Liver (tissue), 8 donors: ENCODE measurements at regions not wholly inside any gene's neighbourhood (a gene's known extent, or its start where the extent isn't known, plus 50 kb on each side); places are given as distances from the start of the nearest gene placed in this dataset.

Experiments used
- DNase-seq: peaks from one replicate; pipeline ENCODE4 v3.0.0-alpha.2; 2017; ENCODE audit warnings: low spot score
- H3K27ac ChIP-seq, 2 donors: one replicate each; pipeline ENCODE4 v1.7.0; 2013; ENCODE audit warnings: inconsistent platforms in 2 of 2, low read length in 2 of 2, control low read depth in 1 of 2, low read depth in 1 of 2, mild to moderate bottlenecking in 1 of 2
- H3K27me3 ChIP-seq, 4 donors: one replicate each; pipeline versions ENCODE4 v1.6.1 to v1.7.0; 2013; ENCODE audit warnings: low read length in 3 of 4, inconsistent platforms in 1 of 4, mild to moderate bottlenecking in 1 of 4, moderate library complexity in 1 of 4; ENCODE audit not compliant: control insufficient read depth in 4 of 4, insufficient read depth in 4 of 4
- H3K36me3 ChIP-seq, 4 donors: one replicate each; pipeline versions ENCODE4 v1.6.1 to v1.7.0; 2013; ENCODE audit warnings: low read length in 3 of 4, mild to moderate bottlenecking in 3 of 4, low read depth in 1 of 4, moderate library complexity in 1 of 4; ENCODE audit not compliant: control insufficient read depth in 4 of 4, insufficient read depth in 3 of 4
- H3K4me1 ChIP-seq, 4 donors: one replicate each; pipeline versions ENCODE4 v1.6.1 to v1.7.0; 2013; ENCODE audit warnings: low read length in 3 of 4, mild to moderate bottlenecking in 3 of 4, moderate library complexity in 1 of 4; ENCODE audit not compliant: control insufficient read depth in 4 of 4, insufficient read depth in 4 of 4
- H3K4me3 ChIP-seq, 3 donors: one replicate each; pipeline versions ENCODE4 v1.6.1 to v1.7.0; 2013; ENCODE audit warnings: low read length in 3 of 3, control low read depth in 1 of 3, low read depth in 1 of 3, mild to moderate bottlenecking in 1 of 3
- H3K9ac ChIP-seq, 2 donors: one replicate each; pipeline ENCODE4 v1.7.0; 2013; ENCODE audit warnings: low read length in 2 of 2, mild to moderate bottlenecking in 2 of 2, moderate library complexity in 2 of 2, control low read depth in 1 of 2, low read depth in 1 of 2
- H3K9me3 ChIP-seq, 4 donors: one replicate each; pipeline versions ENCODE4 v1.6.1 to v1.7.0; 2013; ENCODE audit warnings: low read length in 3 of 4; ENCODE audit not compliant: control insufficient read depth in 4 of 4
- ATF3 ChIP-seq: IDR thresholded peaks from 2 replicates; pipeline ENCODE4 v1.6.1; 2016; ENCODE audit warnings: antibody characterized with exemption
- CTCF ChIP-seq: fragments of 150-350 bp; IDR thresholded peaks from 2 replicates; pipeline ENCODE4 v1.5.1; 2017; ENCODE audit warnings: improper control_type of control experiment, low read depth, low read length; ENCODE audit not compliant: missing input control
- EGR1 ChIP-seq, 2 donors: IDR thresholded peaks; 2 replicates each; pipeline ENCODE4 v1.6.1; 2016 to 2018; ENCODE audit warnings: antibody characterized with exemption in 2 of 2, low read depth in 2 of 2
- FOXA1 ChIP-seq: IDR thresholded peaks from 2 replicates; pipeline ENCODE4 v1.6.1; 2016; ENCODE audit warnings: antibody characterized with exemption
- FOXA2 ChIP-seq: IDR thresholded peaks from 2 replicates; pipeline ENCODE4 v1.6.1; 2016; ENCODE audit warnings: antibody characterized with exemption
- GABPA ChIP-seq, 2 donors: IDR thresholded peaks in 1 of 2; conservative IDR thresholded peaks in 1 of 2; 2 replicates each; pipeline ENCODE4 v1.6.1; 2016; ENCODE audit warnings: antibody characterized with exemption in 2 of 2, mild to moderate bottlenecking in 1 of 2, moderate library complexity in 1 of 2
- HNF4A ChIP-seq, 2 donors: conservative IDR thresholded peaks; 2 replicates each; pipeline ENCODE4 v1.6.1; 2016; ENCODE audit warnings: antibody characterized with exemption in 2 of 2, mild to moderate bottlenecking in 2 of 2
- HNF4G ChIP-seq: IDR thresholded peaks from 2 replicates; pipeline ENCODE4 v1.6.1; 2016; ENCODE audit warnings: antibody characterized with exemption
- JUND ChIP-seq, 2 donors: IDR thresholded peaks; 2 replicates each; pipeline ENCODE4 v1.6.1; 2016; ENCODE audit warnings: antibody characterized with exemption in 2 of 2
- MAX ChIP-seq: IDR thresholded peaks from 2 replicates; pipeline ENCODE4 v1.6.1; 2016; ENCODE audit warnings: antibody characterized with exemption
- NR2F2 ChIP-seq: IDR thresholded peaks from 2 replicates; pipeline ENCODE4 v1.6.1; 2016; ENCODE audit warnings: antibody characterized with exemption
- RAD21 ChIP-seq, 2 donors: IDR thresholded peaks; 2 replicates each; pipeline ENCODE4 v1.6.1; 2016; ENCODE audit warnings: antibody characterized with exemption in 2 of 2, mild to moderate bottlenecking in 2 of 2
- REST ChIP-seq: IDR thresholded peaks from 2 replicates; pipeline ENCODE4 v1.6.1; 2016; ENCODE audit warnings: antibody characterized with exemption, mild to moderate bottlenecking
- RXRA ChIP-seq, 2 donors: IDR thresholded peaks; 2 replicates each; pipeline ENCODE4 v1.6.1; 2017 to 2018; ENCODE audit warnings: antibody characterized with exemption in 2 of 2, mild to moderate bottlenecking in 1 of 2
- TAF1 ChIP-seq: conservative IDR thresholded peaks from 2 replicates; pipeline ENCODE4 v1.6.1; 2016; ENCODE audit warnings: antibody characterized with exemption, mild to moderate bottlenecking
- YY1 ChIP-seq: IDR thresholded peaks from 2 replicates; pipeline ENCODE4 v1.6.1; 2016; ENCODE audit warnings: antibody characterized with exemption, mild to moderate bottlenecking
- ZBTB33 ChIP-seq: IDR thresholded peaks from 2 replicates; pipeline ENCODE4 v1.6.1; 2016; ENCODE audit warnings: antibody characterized with exemption
- WGBS: extraction: QIAGEN DNeasy Blood & Tissue Kit; methylation state at CpG from one replicate; pipeline ENCODE4 v1.1.7; 2013; 5-methylcytosine and 5-hydroxymethylcytosine counted together
- donor health status: healthy.
- donor health status: healthy.
- donor health status: healthy.
- donor health status: healthy.
- donor health status: healthy.

GRCh38 chr18:54090856-54091255, 133.6 kb downstream of the MBD2 start:
- no peaks in the 10 kb centered on the region for H3K4me1 ChIP-seq
- TF ChIP-seq HNF4G (no peak), FOXA1 (no peak), JUND (IDR thresholded peaks at IDR 0.05) (no peak), GABPA (IDR thresholded peaks at IDR 0.05 in 1 of 2, conservative IDR thresholded peaks at IDR 0.05 in 1 of 2) (no peak), RAD21 (IDR thresholded peaks at IDR 0.05) (no peak), RXRA (IDR thresholded peaks at IDR 0.05) (no peak), ZBTB33 (no peak), TAF1 (no peak), FOXA2 (no peak), CTCF (no peak), YY1 (no peak), ATF3 (no peak), NR2F2 (no peak), REST (no peak), HNF4A (conservative IDR thresholded peaks at IDR 0.05) (no peak), EGR1 (IDR thresholded peaks at IDR 0.05; ENCODE audit: low read depth in 2 of 2) (no peak), MAX (no peak)
- H3K4me3 ChIP-seq = no peak overlapping the region
- H3K9me3 ChIP-seq = no peaks in the 10 kb centered on the region
- H3K36me3 ChIP-seq = no peaks in the 10 kb centered on the region
- WGBS = 80% methylated on average over 2 of the region's 2 CpGs
- H3K9ac ChIP-seq = no peak overlapping the region
- no peak overlapping the region for H3K27ac ChIP-seq
- DNase-seq = no peak
- no peaks in the 10 kb centered on the region for H3K27me3 ChIP-seq
